ENCODE measurements at regions not wholly inside any gene's neighbourhood (a gene's known extent, or its start where the extent isn't known, plus 50 kb on each side); places are given as distances from the start of the nearest gene placed in this dataset.

GRCh38 chr13:59343993-59344822 lies 819.5 kb downstream of the DIAPH3 start:
- Histone ChIP-seq H3K9me3 (ENCODE audit: low read length) (no peaks in the 10 kb centered on the region), H3K9ac (ENCODE audit: low read length) (no peak overlapping the region), H3K36me3 (ENCODE audit: insufficient read depth, low read length) (no peaks in the 10 kb centered on the region), H3K4me3 (ENCODE audit: low read length) (no peak overlapping the region), H3K79me2 (ENCODE audit: low read length) (no peaks in the 10 kb centered on the region), H4K20me1 (ENCODE audit: insufficient read depth, low read depth, low read length) (no peaks in the 10 kb centered on the region), H2AFZ (ENCODE audit: low read length) (no peak overlapping the region), H3K9me2 (replicated peaks; ENCODE audit: insufficient read depth, low read length) (no peaks in the 10 kb centered on the region), H3K4me1 (ENCODE audit: low read length) (no peaks in the 10 kb centered on the region), H3K27me3 (ENCODE audit: low read length) (no peaks in the 10 kb centered on the region), H3K4me2 (ENCODE audit: low read depth, low read length, poor library complexity, severe bottlenecking) (no peak overlapping the region), H3K27ac (ENCODE audit: low read length) (no peak overlapping the region)
- DNase-seq = no peak

GRCh38 chr13:59345311-59345710 lies 818.4 kb downstream of the DIAPH3 start:
- Histone ChIP-seq H3K4me1 (ENCODE audit: low read length) (no peaks in the 10 kb centered on the region), H3K27ac (ENCODE audit: low read length) (no peak overlapping the region), H3K27me3 (ENCODE audit: low read length) (no peaks in the 10 kb centered on the region), H3K9me3 (ENCODE audit: low read length) (no peaks in the 10 kb centered on the region), H3K4me2 (ENCODE audit: low read depth, low read length, poor library complexity, severe bottlenecking) (no peak overlapping the region), H4K20me1 (ENCODE audit: insufficient read depth, low read depth, low read length) (no peaks in the 10 kb centered on the region), H3K36me3 (ENCODE audit: insufficient read depth, low read length) (no peaks in the 10 kb centered on the region), H2AFZ (ENCODE audit: low read length) (no peak overlapping the region), H3K9me2 (replicated peaks; ENCODE audit: insufficient read depth, low read length) (no peaks in the 10 kb centered on the region), H3K9ac (ENCODE audit: low read length) (no peak overlapping the region), H3K4me3 (ENCODE audit: low read length) (no peak overlapping the region), H3K79me2 (ENCODE audit: low read length) (no peaks in the 10 kb centered on the region)
- DNase-seq = no peak

GRCh38 chr13:59346999-59347723 lies 816.6 kb downstream of the DIAPH3 start:
- no peaks in the 10 kb centered on the region for H4K20me1 ChIP-seq (ENCODE audit: insufficient read depth, low read depth, low read length)
- H3K27ac ChIP-seq (ENCODE audit: low read length) = no peak overlapping the region
- DNase-seq = no peak
- H3K9ac ChIP-seq (ENCODE audit: low read length) = no peak overlapping the region
- H3K4me3 ChIP-seq (ENCODE audit: low read length) = no peak overlapping the region
- H3K4me1 ChIP-seq (ENCODE audit: low read length) = no peaks in the 10 kb centered on the region
- H3K36me3 ChIP-seq (ENCODE audit: insufficient read depth, low read length) = no peaks in the 10 kb centered on the region
- no peaks in the 10 kb centered on the region for H3K27me3 ChIP-seq (ENCODE audit: low read length)
- no peak overlapping the region for H2AFZ ChIP-seq (ENCODE audit: low read length)
- H3K9me3 ChIP-seq (ENCODE audit: low read length) = no peaks in the 10 kb centered on the region
- no peaks in the 10 kb centered on the region for H3K9me2 ChIP-seq (replicated peaks; ENCODE audit: insufficient read depth, low read length)
- no peak overlapping the region for H3K4me2 ChIP-seq (ENCODE audit: low read depth, low read length, poor library complexity, severe bottlenecking)
- H3K79me2 ChIP-seq (ENCODE audit: low read length) = no peaks in the 10 kb centered on the region

- no peaks in the 10 kb centered on the region for H3K36me3 ChIP-seq (ENCODE audit: insufficient read depth, low read length)
- no peaks in the 10 kb centered on the region for H3K9me2 ChIP-seq (replicated peaks; ENCODE audit: insufficient read depth, low read length)
- H3K79me2 ChIP-seq (ENCODE audit: low read length) = no peaks in the 10 kb centered on the region
- DNase-seq = no peak
- no peak overlapping the region for H3K4me3 ChIP-seq (ENCODE audit: low read length)
- H3K4me1 ChIP-seq (ENCODE audit: low read length) = no peaks in the 10 kb centered on the region
- no peaks in the 10 kb centered on the region for H3K27me3 ChIP-seq (ENCODE audit: low read length)
- no peaks in the 10 kb centered on the region for H4K20me1 ChIP-seq (ENCODE audit: insufficient read depth, low read depth, low read length)
- no peaks in the 10 kb centered on the region for H3K9me3 ChIP-seq (ENCODE audit: low read length)
- no peak overlapping the region for H2AFZ ChIP-seq (ENCODE audit: low read length)
- no peak overlapping the region for H3K27ac ChIP-seq (ENCODE audit: low read length)
- H3K9ac ChIP-seq (ENCODE audit: low read length) = no peak overlapping the region
- no peak overlapping the region for H3K4me2 ChIP-seq (ENCODE audit: low read depth, low read length, poor library complexity, severe bottlenecking)
Measured at GRCh38 chr13:59348617-59349016, 815.1 kb downstream of the DIAPH3 start.

GRCh38 chr13:59352600-59352999 lies 811.1 kb downstream of the DIAPH3 start:
- Histone ChIP-seq H3K4me1 (ENCODE audit: low read length) (no peaks in the 10 kb centered on the region), H3K27ac (ENCODE audit: low read length) (no peak overlapping the region), H3K9me2 (replicated peaks; ENCODE audit: insufficient read depth, low read length) (no peaks in the 10 kb centered on the region), H3K4me2 (ENCODE audit: low read depth, low read length, poor library complexity, severe bottlenecking) (no peak overlapping the region), H3K36me3 (ENCODE audit: insufficient read depth, low read length) (no peaks in the 10 kb centered on the region), H3K27me3 (ENCODE audit: low read length) (no peaks in the 10 kb centered on the region), H3K9me3 (ENCODE audit: low read length) (no peaks in the 10 kb centered on the region), H3K4me3 (ENCODE audit: low read length) (no peak overlapping the region), H3K79me2 (ENCODE audit: low read length) (no peaks in the 10 kb centered on the region), H4K20me1 (ENCODE audit: insufficient read depth, low read depth, low read length) (no peaks in the 10 kb centered on the region), H2AFZ (ENCODE audit: low read length) (no peak overlapping the region), H3K9ac (ENCODE audit: low read length) (no peak overlapping the region)
- no peak for DNase-seq

- H3K36me3 ChIP-seq (ENCODE audit: insufficient read depth, low read length) = no peaks in the 10 kb centered on the region
- no peak overlapping the region for H3K4me2 ChIP-seq (ENCODE audit: low read depth, low read length, poor library complexity, severe bottlenecking)
- no peak overlapping the region for H3K4me3 ChIP-seq (ENCODE audit: low read length)
- no peak for DNase-seq
- H3K9ac ChIP-seq (ENCODE audit: low read length) = no peak overlapping the region
- H2AFZ ChIP-seq (ENCODE audit: low read length) = no peak overlapping the region
- no peaks in the 10 kb centered on the region for H3K9me3 ChIP-seq (ENCODE audit: low read length)
- H3K27ac ChIP-seq (ENCODE audit: low read length) = no peak overlapping the region
- H3K9me2 ChIP-seq (replicated peaks; ENCODE audit: insufficient read depth, low read length) = no peaks in the 10 kb centered on the region
- no peaks in the 10 kb centered on the region for H3K27me3 ChIP-seq (ENCODE audit: low read length)
- no peaks in the 10 kb centered on the region for H3K79me2 ChIP-seq (ENCODE audit: low read length)
- H3K4me1 ChIP-seq (ENCODE audit: low read length) = no peaks in the 10 kb centered on the region
- no peaks in the 10 kb centered on the region for H4K20me1 ChIP-seq (ENCODE audit: insufficient read depth, low read depth, low read length)
Measured at GRCh38 chr13:59354665-59355369, 808.9 kb downstream of the DIAPH3 start.

GRCh38 chr13:59356607-59357006 lies 807.1 kb downstream of the DIAPH3 start:
- Histone ChIP-seq H3K4me2 (ENCODE audit: low read depth, low read length, poor library complexity, severe bottlenecking) (no peak overlapping the region), H3K9ac (ENCODE audit: low read length) (no peak overlapping the region), H3K4me1 (ENCODE audit: low read length) (no peaks in the 10 kb centered on the region), H4K20me1 (ENCODE audit: insufficient read depth, low read depth, low read length) (no peaks in the 10 kb centered on the region), H3K27ac (ENCODE audit: low read length) (no peak overlapping the region), H3K27me3 (ENCODE audit: low read length) (no peaks in the 10 kb centered on the region), H3K9me3 (ENCODE audit: low read length) (no peaks in the 10 kb centered on the region), H3K4me3 (ENCODE audit: low read length) (no peak overlapping the region), H3K9me2 (replicated peaks; ENCODE audit: insufficient read depth, low read length) (no peaks in the 10 kb centered on the region), H3K36me3 (ENCODE audit: insufficient read depth, low read length) (no peaks in the 10 kb centered on the region), H3K79me2 (ENCODE audit: low read length) (no peaks in the 10 kb centered on the region), H2AFZ (ENCODE audit: low read length) (no peak overlapping the region)
- DNase-seq = no peak

- Histone ChIP-seq H3K4me1 (ENCODE audit: low read length) (no peaks in the 10 kb centered on the region), H3K36me3 (ENCODE audit: insufficient read depth, low read length) (no peaks in the 10 kb centered on the region), H3K27ac (ENCODE audit: low read length) (no peak overlapping the region), H3K4me2 (ENCODE audit: low read depth, low read length, poor library complexity, severe bottlenecking) (no peak overlapping the region), H3K9me3 (ENCODE audit: low read length) (no peaks in the 10 kb centered on the region), H4K20me1 (ENCODE audit: insufficient read depth, low read depth, low read length) (no peaks in the 10 kb centered on the region), H3K9me2 (replicated peaks; ENCODE audit: insufficient read depth, low read length) (no peaks in the 10 kb centered on the region), H2AFZ (ENCODE audit: low read length) (no peak overlapping the region), H3K4me3 (ENCODE audit: low read length) (no peak overlapping the region), H3K9ac (ENCODE audit: low read length) (no peak overlapping the region), H3K79me2 (ENCODE audit: low read length) (no peaks in the 10 kb centered on the region), H3K27me3 (ENCODE audit: low read length) (no peaks in the 10 kb centered on the region)
- no peak for DNase-seq
Measured at GRCh38 chr13:59358014-59358413, 805.7 kb downstream of the DIAPH3 start.
